ENCODE measurements at regions not wholly inside any gene's neighbourhood (a gene's known extent, or its start where the extent isn't known, plus 50 kb on each side); places are given as distances from the start of the nearest gene placed in this dataset.

GRCh38 chr1:244306544-244306943 lies 145.2 kb downstream of the ADSS2 start:
- TF ChIP-seq CTCF (IDR thresholded peaks at IDR 0.05) (no peak), POLR2A (IDR thresholded peaks at IDR 0.05) (no peak)

Measured in lower leg skin (tissue), 3 donors.